ENCODE measurements at regions not wholly inside any gene's neighbourhood (a gene's known extent, or its start where the extent isn't known, plus 50 kb on each side); places are given as distances from the start of the nearest gene placed in this dataset.

- H3K4me1 ChIP-seq (ENCODE audit: control insufficient read depth, low read length): no peaks in the 10 kb centered on the region
- H3K9me2 ChIP-seq (replicated peaks; ENCODE audit: control insufficient read depth, low read length): no peaks in the 10 kb centered on the region
- no peak overlapping the region for H3K4me3 ChIP-seq (ENCODE audit: low read length)
- no peak for TF ChIP-seq EZH2phosphoT487 (IDR thresholded peaks at IDR 0.05; ENCODE audit: borderline replicate concordance, low read length)
- peak; percentile 73 for TF ChIP-seq CTCF (IDR thresholded peaks at IDR 0.05; ENCODE audit: low read depth, low read length, poor library complexity, severe bottlenecking)
- no peaks in the 10 kb centered on the region for H3K36me3 ChIP-seq (ENCODE audit: control insufficient read depth, low read length)
- peaks cover 6% of the 10 kb centered on the region; the same call in 1 of the 2 replicates for H3K27me3 ChIP-seq (ENCODE audit: control insufficient read depth, low read length)
- H3K27ac ChIP-seq (ENCODE audit: low read depth, low read length): no peak overlapping the region
- H3K79me2 ChIP-seq (ENCODE audit: control insufficient read depth, low read length): no peaks in the 10 kb centered on the region
- H4K20me1 ChIP-seq (ENCODE audit: control insufficient read depth, insufficient read depth, low read depth, low read length): no peaks in the 10 kb centered on the region
- H3K4me2 ChIP-seq (ENCODE audit: low read length): no peak overlapping the region
- H3F3A ChIP-seq (ENCODE audit: control insufficient read depth, insufficient read depth): no peaks in the 10 kb centered on the region
- no peaks in the 10 kb centered on the region for H3K9me3 ChIP-seq (ENCODE audit: control insufficient read depth, insufficient read depth, low read length)
Observed at GRCh38 chr2:133780099-133780996, 212.1 kb upstream of the NCKAP5 start.

- Histone ChIP-seq H4K20me1 (ENCODE audit: control insufficient read depth, insufficient read depth, low read depth, low read length) (no peaks in the 10 kb centered on the region), H3F3A (ENCODE audit: control insufficient read depth, insufficient read depth) (no peaks in the 10 kb centered on the region), H3K4me1 (ENCODE audit: control insufficient read depth, low read length) (no peaks in the 10 kb centered on the region), H3K4me2 (ENCODE audit: low read length) (no peak overlapping the region), H3K36me3 (ENCODE audit: control insufficient read depth, low read length) (no peaks in the 10 kb centered on the region), H3K79me2 (ENCODE audit: control insufficient read depth, low read length) (no peaks in the 10 kb centered on the region), H3K4me3 (ENCODE audit: low read length) (no peak overlapping the region), H3K9me3 (ENCODE audit: control insufficient read depth, insufficient read depth, low read length) (no peaks in the 10 kb centered on the region), H3K27ac (ENCODE audit: low read depth, low read length) (no peak overlapping the region), H3K9me2 (replicated peaks; ENCODE audit: control insufficient read depth, low read length) (no peaks in the 10 kb centered on the region), H3K27me3 (ENCODE audit: control insufficient read depth, low read length) (peaks cover 6% of the 10 kb centered on the region; the same call in 1 of the 2 replicates)
- no peak for TF ChIP-seq CTCF (IDR thresholded peaks at IDR 0.05; ENCODE audit: low read depth, low read length, poor library complexity, severe bottlenecking)
- TF ChIP-seq EZH2phosphoT487 (IDR thresholded peaks at IDR 0.05; ENCODE audit: borderline replicate concordance, low read length): no peak
Observed at GRCh38 chr2:133780997-133781513, 212.8 kb upstream of the NCKAP5 start.

GRCh38 chr2:133787207-133787606, 218.9 kb upstream of the NCKAP5 start:
- Histone ChIP-seq H3K9me3 (ENCODE audit: control insufficient read depth, insufficient read depth, low read length) (no peaks in the 10 kb centered on the region), H3K27ac (ENCODE audit: low read depth, low read length) (no peak overlapping the region), H3K4me1 (ENCODE audit: control insufficient read depth, low read length) (no peaks in the 10 kb centered on the region), H3K9me2 (replicated peaks; ENCODE audit: control insufficient read depth, low read length) (no peaks in the 10 kb centered on the region), H4K20me1 (ENCODE audit: control insufficient read depth, insufficient read depth, low read depth, low read length) (no peaks in the 10 kb centered on the region), H3K27me3 (ENCODE audit: control insufficient read depth, low read length) (peaks cover 6% of the 10 kb centered on the region; the same call in 1 of the 2 replicates), H3K36me3 (ENCODE audit: control insufficient read depth, low read length) (no peaks in the 10 kb centered on the region), H3K4me2 (ENCODE audit: low read length) (no peak overlapping the region), H3K4me3 (ENCODE audit: low read length) (no peak overlapping the region), H3F3A (ENCODE audit: control insufficient read depth, insufficient read depth) (no peaks in the 10 kb centered on the region), H3K79me2 (ENCODE audit: control insufficient read depth, low read length) (no peaks in the 10 kb centered on the region)
- TF ChIP-seq EZH2phosphoT487 (IDR thresholded peaks at IDR 0.05; ENCODE audit: borderline replicate concordance, low read length) (no peak), CTCF (IDR thresholded peaks at IDR 0.05; ENCODE audit: low read depth, low read length, poor library complexity, severe bottlenecking) (no peak)

Data from DOHH2 (cell line).